Uterus (tissue), 3 donors: ENCODE measurements at regions not wholly inside any gene's neighbourhood (a gene's known extent, or its start where the extent isn't known, plus 50 kb on each side); places are given as distances from the start of the nearest gene placed in this dataset.
"Not testable (repeated sequence)": the region's sequence is repeated elsewhere in the genome, so short reads cannot be mapped to it uniquely, and the experiment has no call there.

ENCODE experiments used
- DNase-seq, 2 donors: peaks; one replicate each; pipeline ENCODE4 v3.0.0-alpha.2; 2019 to 2020
- H3K27ac ChIP-seq, 2 donors: fragments of 200-600 bp; sonication (generic); 1 replicate in 1 of 2; 2 replicates in 1 of 2; pipeline ENCODE4 v1.5.1; 2016 to 2018
- H3K27me3 ChIP-seq, 2 donors: fragments of 200-600 bp; sonication (generic); one replicate each; pipeline ENCODE4 v1.5.1; 2018 to 2019; ENCODE audit warnings: control low read depth in 1 of 2
- H3K36me3 ChIP-seq, 2 donors: fragments of 200-600 bp; sonication (generic); one replicate each; pipeline ENCODE4 v1.5.1; 2019; ENCODE audit warnings: control low read depth in 1 of 2
- H3K4me1 ChIP-seq, 2 donors: fragments of 200-600 bp; sonication (generic); one replicate each; pipeline ENCODE4 v1.5.1; 2018 to 2019; ENCODE audit warnings: control low read depth in 1 of 2
- H3K4me3 ChIP-seq, 2 donors: fragments of 200-600 bp; sonication (generic); 1 replicate in 1 of 2; 2 replicates in 1 of 2; pipeline ENCODE4 v1.5.1; 2018 to 2019; ENCODE audit warnings: mild to moderate bottlenecking in 1 of 2
- H3K9me3 ChIP-seq, 2 donors: fragments of 200-600 bp; sonication (generic); one replicate each; pipeline ENCODE4 v1.5.1; 2019; ENCODE audit warnings: control low read depth in 1 of 2
- CTCF ChIP-seq, 4 experiments: fragments of 200-600 bp in 2 of 4; fragments of 450-650 bp in 2 of 4; sonication (generic) in 2 of 4; IDR thresholded peaks; one replicate each; pipeline ENCODE4 v1.5.1; 2016 to 2019; ENCODE audit warnings: antibody characterized with exemption in 4 of 4, mild to moderate bottlenecking in 2 of 4, moderate library complexity in 1 of 4
- POLR2A ChIP-seq, 2 donors: fragments of 450-650 bp; IDR thresholded peaks; one replicate each; pipeline ENCODE4 v1.6.1; 2016; ENCODE audit warnings: antibody characterized with exemption in 2 of 2, mild to moderate bottlenecking in 1 of 2, moderate library complexity in 1 of 2
- intact Hi-C: fragments of 100-400 bp; cut with DNase I; formaldehyde crosslinking; loops from one replicate; pipeline ENCODE4 v1.15.1; 2023; ENCODE audit warnings: low total_unique reads
- donor health status: DM: yes; HTN: yes; CAD: no.

- H3K4me3 ChIP-seq, result no peak overlapping the region
- no peak for DNase-seq
- no peaks in the 10 kb centered on the region for H3K4me1 ChIP-seq
- TF ChIP-seq CTCF (IDR thresholded peaks at IDR 0.05) (no peak), POLR2A (IDR thresholded peaks at IDR 0.05) (no peak)
- no peaks in the 10 kb centered on the region for H3K9me3 ChIP-seq
- H3K27ac ChIP-seq, result no peak overlapping the region
- intact Hi-C loops, result no loop called here
- H3K27me3 ChIP-seq, result no peaks in the 10 kb centered on the region
- H3K36me3 ChIP-seq, result no peaks in the 10 kb centered on the region
Observed at GRCh38 chr14:30410986-30411385, 148.0 kb upstream of the G2E3 start.

- intact Hi-C loops, H3K9me3 ChIP-seq: not testable (repeated sequence)
Observed at GRCh38 chr14:30413184-30413583, 145.8 kb upstream of the G2E3 start.

GRCh38 chr14:30417121-30417520, 141.8 kb upstream of the G2E3 start:
- no peak for DNase-seq
- Histone ChIP-seq H3K27ac (no peak overlapping the region), H3K4me3 (no peak overlapping the region), H3K4me1 (no peaks in the 10 kb centered on the region), H3K27me3 (no peaks in the 10 kb centered on the region), H3K36me3 (no peaks in the 10 kb centered on the region), H3K9me3 (no peaks in the 10 kb centered on the region)
- no peak for TF ChIP-seq POLR2A (IDR thresholded peaks at IDR 0.05)
- TF ChIP-seq CTCF (IDR thresholded peaks at IDR 0.05), result no peak
- intact Hi-C loops, result no loop called here

More at GRCh38 chr14:30413184-30413583, 145.8 kb upstream of the G2E3 start:
- H3K27ac ChIP-seq, H3K4me1 ChIP-seq, DNase-seq, H3K27me3 ChIP-seq, H3K4me3 ChIP-seq, H3K36me3 ChIP-seq: not testable (repeated sequence)

GRCh38 chr14:30417999-30418398, 141.0 kb upstream of the G2E3 start:
- Histone ChIP-seq H3K4me3 (no peak overlapping the region), H3K27ac (no peak overlapping the region), H3K27me3 (no peaks in the 10 kb centered on the region), H3K9me3 (no peaks in the 10 kb centered on the region), H3K4me1 (no peaks in the 10 kb centered on the region), H3K36me3 (no peaks in the 10 kb centered on the region)
- intact Hi-C loops, result no loop called here
- no peak for TF ChIP-seq CTCF (IDR thresholded peaks at IDR 0.05)
- no peak for TF ChIP-seq POLR2A (IDR thresholded peaks at IDR 0.05)
- no peak for DNase-seq

- no peaks in the 10 kb centered on the region for H3K27me3 ChIP-seq
- H3K27ac ChIP-seq, result no peak overlapping the region
- no peaks in the 10 kb centered on the region for H3K9me3 ChIP-seq
- no peak for DNase-seq
- intact Hi-C loops, result no loop called here
- no peak overlapping the region for H3K4me3 ChIP-seq
- TF ChIP-seq CTCF (IDR thresholded peaks at IDR 0.05), result no peak
- no peak for TF ChIP-seq POLR2A (IDR thresholded peaks at IDR 0.05)
- no peaks in the 10 kb centered on the region for H3K4me1 ChIP-seq
- H3K36me3 ChIP-seq, result no peaks in the 10 kb centered on the region
Observed at GRCh38 chr14:30419037-30419436, 139.9 kb upstream of the G2E3 start.

GRCh38 chr14:30420515-30420914, 138.4 kb upstream of the G2E3 start:
- TF ChIP-seq CTCF (IDR thresholded peaks at IDR 0.05) (no peak), POLR2A (IDR thresholded peaks at IDR 0.05) (no peak)
- H3K36me3 ChIP-seq, result no peaks in the 10 kb centered on the region
- no peak overlapping the region for H3K27ac ChIP-seq
- DNase-seq, result no peak
- intact Hi-C loops, result no loop called here
- H3K27me3 ChIP-seq, result no peaks in the 10 kb centered on the region
- no peaks in the 10 kb centered on the region for H3K9me3 ChIP-seq
- H3K4me1 ChIP-seq, result no peaks in the 10 kb centered on the region
- H3K4me3 ChIP-seq, result no peak overlapping the region
